Sigmoid colon (tissue), 6 donors: ENCODE measurements at regions not wholly inside any gene's neighbourhood (a gene's known extent, or its start where the extent isn't known, plus 50 kb on each side); places are given as distances from the start of the nearest gene placed in this dataset.

Source experiments
- DNase-seq: peaks from one replicate; pipeline ENCODE4 v3.0.0-alpha.2; 2019
- H3K27ac ChIP-seq, 4 donors: fragments of 200-600 bp; sonication (generic); one replicate each; pipeline ENCODE4 v1.5.1; 2016 to 2019; ENCODE audit warnings: mild to moderate bottlenecking in 1 of 4
- H3K27me3 ChIP-seq, 3 donors: fragments of 200-600 bp; sonication (generic); one replicate each; pipeline ENCODE4 v1.5.1; 2019; ENCODE audit warnings: mild to moderate bottlenecking in 1 of 3
- H3K36me3 ChIP-seq, 4 donors: fragments of 200-600 bp; sonication (generic); one replicate each; pipeline ENCODE4 v1.5.1; 2016 to 2019
- H3K4me1 ChIP-seq, 4 donors: fragments of 200-600 bp; sonication (generic); one replicate each; pipeline ENCODE4 v1.5.1; 2017 to 2019
- H3K4me3 ChIP-seq, 4 donors: fragments of 200-600 bp; sonication (generic); one replicate each; pipeline ENCODE4 v1.5.1; 2017 to 2019; ENCODE audit warnings: mild to moderate bottlenecking in 2 of 4, moderate library complexity in 1 of 4
- H3K9me3 ChIP-seq, 4 donors: fragments of 200-600 bp in 3 of 4; sonication (generic) in 3 of 4; one replicate each; pipeline versions ENCODE4 v1.5.1 to v1.6.1; 2013 to 2019
- EP300 ChIP-seq, 4 donors: sonication (generic); formaldehyde crosslinking; IDR thresholded peaks; one replicate each; pipeline ENCODE4 v1.6.1; 2017; ENCODE audit warnings: antibody characterized with exemption in 4 of 4
- POLR2A ChIP-seq, 2 donors: fragments of 450-650 bp; IDR thresholded peaks; one replicate each; pipeline ENCODE4 v1.6.1; 2016; ENCODE audit warnings: antibody characterized with exemption in 2 of 2, mild to moderate bottlenecking in 2 of 2, moderate library complexity in 2 of 2
- POLR2AphosphoS5 ChIP-seq, 4 donors: sonication (generic); formaldehyde crosslinking; IDR thresholded peaks; one replicate each; pipeline ENCODE4 v1.6.1; 2017; ENCODE audit warnings: antibody characterized with exemption in 4 of 4
- WGBS, 2 donors: extraction: QIAGEN DNeasy Blood & Tissue Kit; methylation state at CpG; one replicate each; pipeline ENCODE4 v1.1.7; 2013; 5-methylcytosine and 5-hydroxymethylcytosine counted together
- intact Hi-C: fragments of 100-400 bp; cut with DNase I; formaldehyde crosslinking; loops from one replicate; pipeline ENCODE4 v1.15.1; 2023
- TF ChIP-seq, protein P1 (sequence below), 4 experiments: fragments of 450-650 bp in 3 of 4; fragments of 200-600 bp in 1 of 4; IDR thresholded peaks; one replicate each; pipeline ENCODE4 v1.5.1; 2016 to 2019; ENCODE audit warnings: antibody characterized with exemption in 4 of 4, mild to moderate bottlenecking in 3 of 4, moderate library complexity in 2 of 4
- donor health status: healthy with polysubstance abuse.
- donor health status: healthy.

DNA sequence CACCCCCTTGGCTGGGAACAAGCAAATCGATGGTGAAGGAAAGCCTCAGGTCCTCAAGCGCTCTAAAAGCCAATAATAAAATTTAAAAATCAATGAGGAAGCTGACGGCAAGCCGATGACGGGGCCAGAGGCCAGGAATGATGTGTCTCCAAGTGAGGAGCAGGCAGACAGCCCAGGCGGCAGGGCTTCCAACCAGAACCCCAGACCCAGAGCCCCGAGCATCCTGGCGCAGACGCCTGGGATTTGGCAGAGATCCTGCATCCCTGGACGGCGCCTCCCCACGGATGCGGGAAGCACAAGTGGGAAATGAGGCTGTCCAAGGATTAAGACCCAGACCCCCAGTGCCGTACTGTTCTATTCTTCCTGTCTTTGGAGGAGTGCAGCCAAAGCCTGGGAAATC is 123.0 kb upstream of the PROK2 start:
- no peak for DNase-seq
- Histone ChIP-seq H3K4me1 (no peaks in the 10 kb centered on the region), H3K9me3 (no peaks in the 10 kb centered on the region), H3K4me3 (no peak overlapping the region), H3K36me3 (no peaks in the 10 kb centered on the region), H3K27me3 (peaks cover 0 to 4% (median 0%) of the 10 kb centered on the region in 3 donors), H3K27ac (no peak overlapping the region)
- 81 to 86% methylated on average over 14 of the region's 14 CpGs for WGBS, 2 donors
- intact Hi-C loops = no loop called here
- TF ChIP-seq POLR2AphosphoS5 (IDR thresholded peaks at IDR 0.05) (no peak), EP300 (IDR thresholded peaks at IDR 0.05) (no peak), POLR2A (IDR thresholded peaks at IDR 0.05) (no peak)
- TF ChIP-seq, protein P1, sequence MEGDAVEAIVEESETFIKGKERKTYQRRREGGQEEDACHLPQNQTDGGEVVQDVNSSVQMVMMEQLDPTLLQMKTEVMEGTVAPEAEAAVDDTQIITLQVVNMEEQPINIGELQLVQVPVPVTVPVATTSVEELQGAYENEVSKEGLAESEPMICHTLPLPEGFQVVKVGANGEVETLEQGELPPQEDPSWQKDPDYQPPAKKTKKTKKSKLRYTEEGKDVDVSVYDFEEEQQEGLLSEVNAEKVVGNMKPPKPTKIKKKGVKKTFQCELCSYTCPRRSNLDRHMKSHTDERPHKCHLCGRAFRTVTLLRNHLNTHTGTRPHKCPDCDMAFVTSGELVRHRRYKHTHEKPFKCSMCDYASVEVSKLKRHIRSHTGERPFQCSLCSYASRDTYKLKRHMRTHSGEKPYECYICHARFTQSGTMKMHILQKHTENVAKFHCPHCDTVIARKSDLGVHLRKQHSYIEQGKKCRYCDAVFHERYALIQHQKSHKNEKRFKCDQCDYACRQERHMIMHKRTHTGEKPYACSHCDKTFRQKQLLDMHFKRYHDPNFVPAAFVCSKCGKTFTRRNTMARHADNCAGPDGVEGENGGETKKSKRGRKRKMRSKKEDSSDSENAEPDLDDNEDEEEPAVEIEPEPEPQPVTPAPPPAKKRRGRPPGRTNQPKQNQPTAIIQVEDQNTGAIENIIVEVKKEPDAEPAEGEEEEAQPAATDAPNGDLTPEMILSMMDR (IDR thresholded peaks at IDR 0.05) = no peak

DNA sequence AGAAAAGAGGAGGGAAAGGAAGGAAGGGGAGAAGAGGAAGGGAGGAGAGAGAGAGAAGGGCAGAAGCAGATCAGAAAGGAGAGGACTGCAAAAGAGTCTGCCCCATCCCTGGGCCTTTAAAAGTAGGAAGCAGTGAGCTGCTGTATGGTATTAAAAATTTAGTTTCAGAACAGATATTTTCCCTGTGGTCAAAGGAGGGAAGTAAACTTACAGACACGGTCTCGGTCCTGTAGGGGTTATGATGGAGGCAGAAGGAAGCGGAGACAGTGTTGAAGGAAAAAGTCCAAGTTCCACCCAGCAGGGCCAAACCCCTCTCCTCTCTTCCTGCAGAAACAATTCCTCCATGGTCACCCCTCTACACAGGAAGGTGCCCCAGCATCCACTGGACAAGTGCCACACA is 122.0 kb upstream of the PROK2 start:
- Histone ChIP-seq H3K4me3 (no peak overlapping the region), H3K27ac (no peak overlapping the region), H3K4me1 (no peaks in the 10 kb centered on the region), H3K36me3 (no peaks in the 10 kb centered on the region), H3K27me3 (peaks cover 0 to 4% (median 0%) of the 10 kb centered on the region in 3 donors), H3K9me3 (no peaks in the 10 kb centered on the region)
- no peak for DNase-seq
- intact Hi-C loops = no loop called here
- TF ChIP-seq, protein P1 (IDR thresholded peaks at IDR 0.05) = no peak
- TF ChIP-seq EP300 (IDR thresholded peaks at IDR 0.05) (no peak), POLR2A (IDR thresholded peaks at IDR 0.05) (no peak), POLR2AphosphoS5 (IDR thresholded peaks at IDR 0.05) (no peak)
- WGBS, 2 donors = 70 to 87% methylated on average over 3 of the region's 3 CpGs

DNA sequence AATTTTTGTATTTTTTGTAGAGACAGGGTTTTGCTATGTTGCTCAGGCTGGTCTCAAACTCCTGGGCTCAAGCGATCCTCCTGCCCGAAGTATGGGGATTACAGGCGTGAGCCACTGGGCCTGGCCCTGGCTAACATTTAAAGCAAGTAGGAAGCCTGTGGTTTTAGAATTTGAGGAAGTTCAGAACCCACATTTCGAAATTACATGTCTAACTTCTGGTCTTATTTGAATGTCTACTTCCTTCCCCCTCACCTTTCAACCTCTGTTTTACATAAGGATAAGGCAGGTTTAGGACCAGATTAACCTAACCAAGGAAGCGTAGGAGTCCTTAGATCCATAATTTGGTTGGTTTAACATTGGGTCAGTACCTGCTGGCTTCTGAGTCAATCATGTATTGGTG is 120.5 kb upstream of the PROK2 start:
- TF ChIP-seq EP300 (IDR thresholded peaks at IDR 0.05) (no peak), POLR2A (IDR thresholded peaks at IDR 0.05) (no peak), POLR2AphosphoS5 (IDR thresholded peaks at IDR 0.05) (no peak)
- TF ChIP-seq, protein P1 (IDR thresholded peaks at IDR 0.05) = no peak
- no peak for DNase-seq
- intact Hi-C loops = no loop called here
- no peak overlapping the region for H3K4me3 ChIP-seq
- H3K9me3 ChIP-seq = no peaks in the 10 kb centered on the region
- WGBS, 2 donors = 53 to 84% methylated on average over 5 of the region's 5 CpGs
- no peak overlapping the region for H3K27ac ChIP-seq
- H3K27me3 ChIP-seq = peaks cover 0 to 4% (median 0%) of the 10 kb centered on the region in 3 donors
- H3K4me1 ChIP-seq = no peaks in the 10 kb centered on the region
- H3K36me3 ChIP-seq = no peaks in the 10 kb centered on the region

DNA sequence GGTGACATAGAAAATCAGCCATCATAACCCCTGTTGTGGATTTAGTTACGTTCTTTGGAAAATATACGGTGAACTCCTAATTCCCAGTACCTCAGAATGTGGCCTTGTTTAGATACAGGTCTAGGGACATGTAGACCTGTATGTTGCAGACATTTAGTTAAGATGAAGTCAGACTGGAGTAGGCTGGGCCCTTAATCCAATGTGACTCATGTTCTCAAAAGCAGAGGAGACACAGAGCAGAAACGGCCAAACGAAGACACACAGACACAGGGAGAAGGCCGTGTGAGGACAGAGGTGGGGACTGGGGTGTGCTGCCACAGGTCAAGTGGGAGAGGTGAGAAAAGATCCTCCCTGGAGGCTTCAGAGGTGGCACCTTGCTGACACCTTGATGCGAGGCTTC is 119.0 kb upstream of the PROK2 start:
- Histone ChIP-seq H3K27ac (no peak overlapping the region), H3K9me3 (no peaks in the 10 kb centered on the region), H3K27me3 (peaks cover 0 to 4% (median 0%) of the 10 kb centered on the region in 3 donors), H3K4me3 (no peak overlapping the region), H3K4me1 (no peaks in the 10 kb centered on the region), H3K36me3 (no peaks in the 10 kb centered on the region)
- no peak for DNase-seq
- WGBS, 2 donors = 88 to 89% methylated on average over 6 of the region's 6 CpGs
- intact Hi-C loops = no loop called here
- TF ChIP-seq POLR2A (IDR thresholded peaks at IDR 0.05) (no peak), POLR2AphosphoS5 (IDR thresholded peaks at IDR 0.05) (no peak), EP300 (IDR thresholded peaks at IDR 0.05) (no peak)
- TF ChIP-seq, protein P1 (IDR thresholded peaks at IDR 0.05) = no peak

- Histone ChIP-seq H3K4me1 (no peaks in the 10 kb centered on the region), H3K27me3 (no peaks in the 10 kb centered on the region), H3K27ac (no peak overlapping the region), H3K9me3 (no peaks in the 10 kb centered on the region), H3K4me3 (no peak overlapping the region), H3K36me3 (no peaks in the 10 kb centered on the region)
- no peak for DNase-seq
- TF ChIP-seq POLR2A (IDR thresholded peaks at IDR 0.05) (no peak), POLR2AphosphoS5 (IDR thresholded peaks at IDR 0.05) (no peak), EP300 (IDR thresholded peaks at IDR 0.05) (no peak)
- TF ChIP-seq, protein P1 (IDR thresholded peaks at IDR 0.05) = no peak
- WGBS, 2 donors = 39 to 41% methylated on average over 2 of the region's 2 CpGs
- intact Hi-C loops = no loop called here
Measured at GRCh38 chr3:71903112-71903495, 118.2 kb upstream of the PROK2 start.
